GM12891 (cell line): ENCODE measurements at regions not wholly inside any gene's neighbourhood (a gene's known extent, or its start where the extent isn't known, plus 50 kb on each side); places are given as distances from the start of the nearest gene placed in this dataset.

ENCODE experiments used
- PAX5 ChIP-seq: IDR thresholded peaks from 2 replicates; pipeline ENCODE4 v1.6.1; 2011; ENCODE audit warnings: low read length, moderate library complexity, mild to moderate bottlenecking; ENCODE audit not compliant: insufficient read depth, severe bottlenecking
- POLR2A ChIP-seq: IDR thresholded peaks from 2 replicates; pipeline ENCODE4 v1.6.1; 2011; ENCODE audit warnings: low read depth, low read length, control low read depth
- POLR2AphosphoS5 ChIP-seq: IDR thresholded peaks from 2 replicates; pipeline ENCODE4 v1.6.1; 2011; ENCODE audit warnings: low read depth, low read length, control low read depth
- POU2F2 ChIP-seq: IDR thresholded peaks from 2 replicates; pipeline ENCODE4 v1.6.1; 2011; ENCODE audit warnings: low read depth, mild to moderate bottlenecking, control low read depth, low read length, moderate library complexity
- SPI1 ChIP-seq: IDR thresholded peaks from 2 replicates; pipeline ENCODE4 v1.6.1; 2011; ENCODE audit warnings: low read depth, low read length, control low read depth
- TAF1 ChIP-seq: IDR thresholded peaks from 2 replicates; pipeline ENCODE4 v1.6.1; 2011; ENCODE audit warnings: low read depth, low read length, control low read depth

DNA sequence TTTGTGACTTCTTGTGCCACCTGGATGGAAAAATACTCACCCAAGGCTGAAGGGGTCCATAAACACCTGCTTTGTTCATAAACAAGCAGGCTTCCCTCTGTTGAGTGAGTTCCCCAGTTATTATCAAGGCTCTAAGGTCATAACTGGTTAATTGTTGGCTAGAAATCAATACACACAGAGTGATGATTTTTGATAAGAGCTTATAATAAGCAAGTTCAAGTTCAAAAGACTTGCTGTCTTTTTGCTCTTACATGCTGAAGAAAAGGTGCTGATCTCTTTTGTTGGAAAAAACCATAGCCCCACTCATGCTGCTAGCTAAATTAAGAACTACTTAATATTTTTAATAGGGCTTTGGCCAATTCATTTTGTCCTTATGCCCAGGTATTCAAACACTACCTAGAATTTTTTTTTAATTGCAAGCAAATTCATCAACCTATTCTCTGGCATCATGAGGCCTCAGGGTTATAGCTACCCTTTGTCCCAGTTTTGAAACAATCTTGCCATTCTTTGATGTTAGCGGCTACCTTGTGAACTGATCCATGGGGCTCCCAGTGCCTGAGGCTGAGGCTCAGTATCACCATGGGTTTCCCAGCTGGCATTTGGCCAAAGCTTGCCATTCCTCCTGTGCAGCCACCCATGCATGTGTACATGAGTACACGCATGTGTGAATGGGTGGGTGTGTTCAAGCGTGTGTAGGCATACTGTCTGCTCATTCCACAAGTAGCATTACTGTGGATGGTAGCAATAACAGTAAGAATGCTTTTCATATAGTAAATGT lies 127.6 kb upstream of the LPP start:
- TF ChIP-seq POLR2A (no peak), SPI1 (no peak), TAF1 (no peak), POLR2AphosphoS5 (no peak), PAX5 (no peak), POU2F2 (no peak)
